ENCODE measurements at regions not wholly inside any gene's neighbourhood (a gene's known extent, or its start where the extent isn't known, plus 50 kb on each side); places are given as distances from the start of the nearest gene placed in this dataset.

GRCh38 chr13:95382411-95382810 lies 81.2 kb upstream of the ABCC4 start:
- Histone ChIP-seq H3K27me3 (replicated peaks in 1 of 4; ENCODE audit: control insufficient read depth in 3 of 4, extremely low read depth in 1 of 4, insufficient read depth in 3 of 4, low read length in 3 of 4) (no peaks in the 10 kb centered on the region), H3K4me3 (ENCODE audit: extremely low read depth in 1 of 4, insufficient read depth in 2 of 4, low read depth in 3 of 4, low read length in 4 of 4) (no peak overlapping the region), H3K4me2 (ENCODE audit: insufficient read depth in 1 of 2, low read depth in 2 of 2, low read length in 2 of 2) (no peak overlapping the region), H3K9me3 (ENCODE audit: insufficient read depth in 2 of 2, low read depth in 1 of 2, low read length in 1 of 2) (no peaks in the 10 kb centered on the region), H2AFZ (ENCODE audit: low read length) (no peak overlapping the region), H4K5ac (ENCODE audit: insufficient read length, low read depth, low read length) (no peak overlapping the region), H3K18ac (ENCODE audit: extremely low read depth, low read length) (no peak overlapping the region), H2BK120ac (replicated peaks; ENCODE audit: low read depth, low read length) (no peak overlapping the region), H3K36me3 (ENCODE audit: control insufficient read depth in 2 of 4, insufficient read depth in 4 of 4, low read length in 3 of 4) (no peaks in the 10 kb centered on the region), H3K4ac (replicated peaks; ENCODE audit: insufficient read length, low read depth, low read length) (no peak overlapping the region), H4K8ac (ENCODE audit: extremely low read depth, insufficient read depth, low read length) (no peak overlapping the region), H3K14ac (ENCODE audit: insufficient read length) (no peak overlapping the region), H2BK12ac (ENCODE audit: low read depth, low read length) (no peak overlapping the region), H4K20me1 (replicated peaks in 1 of 2; ENCODE audit: control insufficient read depth in 1 of 2, insufficient read depth in 2 of 2, low read length in 2 of 2) (no peaks in the 10 kb centered on the region), H3K79me1 (ENCODE audit: low read depth, low read length) (no peaks in the 10 kb centered on the region), H3K23ac (ENCODE audit: insufficient read length) (no peak overlapping the region), H3K4me1 (replicated peaks in 1 of 4; ENCODE audit: control insufficient read depth in 3 of 4, insufficient read depth in 4 of 4, low read length in 3 of 4) (peaks cover 0 to 6% (median 0%) of the 10 kb centered on the region in 4 experiments; a peak in 1 of 7 replicates), H3K27ac (ENCODE audit: low read depth, low read length) (no peak overlapping the region), H3K9ac (replicated peaks in 1 of 4; ENCODE audit: extremely low read depth in 1 of 4, low read depth in 3 of 4, low read length in 3 of 4) (no peak overlapping the region), H3K56ac (replicated peaks; ENCODE audit: insufficient read length, low read depth, low read length) (no peak overlapping the region), H4K91ac (replicated peaks; ENCODE audit: insufficient read length, low read length) (no peak overlapping the region), H2BK15ac (ENCODE audit: low read length) (no peak overlapping the region), H3K23me2 (ENCODE audit: low read depth, low read length) (no peaks in the 10 kb centered on the region; the same call in 1 of the 2 replicates), H2BK20ac (ENCODE audit: low read length) (no peak overlapping the region), H3K79me2 (ENCODE audit: control insufficient read depth in 1 of 2, insufficient read depth in 2 of 2, low read length in 2 of 2) (no peaks in the 10 kb centered on the region), H2BK5ac (ENCODE audit: low read depth, low read length) (no peak overlapping the region), H2AK5ac (ENCODE audit: low read depth, low read length) (no peak overlapping the region)
- 95% methylated on average over 2 of the region's 2 CpGs; no CpG with 5 or more reads in 1 of the 2 experiments for WGBS, 2 experiments (ENCODE audit: extremely low coverage in 1 of 2, insufficient coverage in 1 of 2, insufficient read length in 1 of 2, insufficient replicate concordance in 2 of 2, low coverage in 1 of 2, low lambda C conversion rate in 2 of 2, missing lambda C conversion rate in 1 of 2)
- CTCF ChIA-PET (ENCODE audit: partially characterized antibody), result interaction anchor here (0.7 to 9.0 kb wide), 9 partner anchors 11 to 193 kb away, joined by 3 to 113 read pairs (median 10); no protein-coding TSS in a partner anchor
- no peak for FAIRE-seq
- DNase-seq (ENCODE audit: low read depth in 1 of 2, low spot score in 2 of 2), result no peak
- POLR2A ChIA-PET (ENCODE audit: partially characterized antibody), result interaction anchor here (1.5 kb wide), 1 partner anchor 22 kb away, joined by 3 read pairs; no protein-coding TSS in a partner anchor
- TF ChIP-seq POU5F1 (IDR thresholded peaks at IDR 0.05; ENCODE audit: low read depth, low read length) (no peak), JUND (IDR thresholded peaks at IDR 0.05; ENCODE audit: low read length) (no peak), YY1 (IDR thresholded peaks at IDR 0.05; ENCODE audit: low read depth, low read length) (no peak), RNF2 (IDR thresholded peaks at IDR 0.05; ENCODE audit: borderline replicate concordance, low read depth, low read length, missing control alignments, poor library complexity, severe bottlenecking) (no peak)

Data from H1 (cell line).